GM12892 (cell line): ENCODE measurements at regions not wholly inside any gene's neighbourhood (a gene's known extent, or its start where the extent isn't known, plus 50 kb on each side); places are given as distances from the start of the nearest gene placed in this dataset.

Experiments
- POLR2A ChIP-seq: IDR thresholded peaks from 2 replicates; pipeline ENCODE4 v1.6.1; 2011; ENCODE audit warnings: low read depth, low read length, control low read depth
- POLR2AphosphoS5 ChIP-seq: IDR thresholded peaks from 2 replicates; pipeline ENCODE4 v1.6.1; 2011; ENCODE audit warnings: low read depth, low read length, control low read depth
- TAF1 ChIP-seq: IDR thresholded peaks from 2 replicates; pipeline ENCODE4 v1.6.1; 2011; ENCODE audit warnings: low read depth, mild to moderate bottlenecking, control low read depth, low read length, borderline replicate concordance

- no peak for TF ChIP-seq POLR2AphosphoS5
- TF ChIP-seq POLR2A, result no peak
- TF ChIP-seq TAF1, result no peak
These were observed 52.6 kb upstream of the STX18 start for GRCh38 chr4:4594285-4594920.
